Hematopoietic multipotent progenitor cell (in vitro differentiated cells): ENCODE measurements at regions not wholly inside any gene's neighbourhood (a gene's known extent, or its start where the extent isn't known, plus 50 kb on each side); places are given as distances from the start of the nearest gene placed in this dataset.

Source experiments
- DNase-seq, 3 donors: peaks; one replicate each; pipeline ENCODE4 v3.0.0-alpha.2; 2011 to 2015; ENCODE audit warnings: low read depth in 2 of 3, low spot score in 2 of 3

DNA sequence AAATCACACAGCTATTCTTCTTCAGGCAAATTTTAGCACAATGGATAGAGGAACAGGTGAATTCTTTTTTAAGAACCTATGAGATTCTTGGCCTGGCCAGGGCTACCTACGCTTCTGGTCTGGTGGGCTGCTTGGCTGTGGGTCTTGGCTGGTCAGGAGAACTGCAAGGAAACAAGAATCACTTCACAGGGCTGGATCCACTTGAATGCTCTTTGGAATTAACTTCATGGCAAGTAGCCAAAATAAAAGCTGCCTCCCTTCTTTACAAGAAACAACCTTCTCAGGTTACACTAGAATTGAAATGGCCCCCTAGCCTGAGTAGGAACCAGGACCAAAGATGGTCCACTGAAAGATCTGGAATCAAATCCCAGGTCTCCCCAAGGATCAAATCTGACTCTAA lies 519.1 kb downstream of the IQCM start:
- no peak for DNase-seq

DNA sequence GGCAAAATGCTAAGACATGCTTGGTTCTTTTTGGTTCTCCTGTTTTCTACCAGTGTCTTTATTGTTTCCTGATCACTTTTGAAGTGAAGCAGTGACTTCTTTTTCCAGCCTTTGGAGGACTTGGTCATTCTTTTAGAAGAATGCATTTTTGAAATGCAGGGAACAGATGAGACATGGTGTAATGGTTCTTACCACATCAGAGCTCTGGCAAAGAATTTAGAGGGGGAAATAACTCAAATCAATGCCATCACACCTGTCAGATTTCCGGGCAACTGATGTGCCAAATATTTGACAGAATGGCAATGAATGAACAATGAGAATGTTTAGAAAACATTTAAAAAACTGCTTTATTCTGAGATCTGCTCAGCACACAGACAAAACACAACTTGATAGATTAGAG lies 519.6 kb downstream of the IQCM start:
- DNase-seq: no peak

DNA sequence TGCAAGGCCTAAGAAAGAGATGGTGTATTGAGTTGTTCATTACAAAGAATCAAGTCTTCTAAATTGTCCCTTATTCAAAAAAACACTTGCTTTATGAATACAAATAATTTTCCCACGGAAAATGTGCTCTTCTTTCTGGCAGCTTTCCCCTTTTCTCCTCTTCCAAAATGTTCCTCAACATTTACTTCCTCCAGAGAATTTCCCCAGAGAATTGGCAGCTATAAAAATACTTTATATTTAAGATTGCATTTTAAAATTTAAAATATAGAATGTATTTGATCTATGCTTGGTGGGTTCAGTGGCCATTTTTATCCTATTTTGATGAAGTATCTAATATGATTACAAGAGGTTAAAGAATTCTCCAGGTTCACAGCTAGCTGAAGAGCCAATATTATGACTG lies 521.0 kb downstream of the IQCM start:
- no peak for DNase-seq

DNA sequence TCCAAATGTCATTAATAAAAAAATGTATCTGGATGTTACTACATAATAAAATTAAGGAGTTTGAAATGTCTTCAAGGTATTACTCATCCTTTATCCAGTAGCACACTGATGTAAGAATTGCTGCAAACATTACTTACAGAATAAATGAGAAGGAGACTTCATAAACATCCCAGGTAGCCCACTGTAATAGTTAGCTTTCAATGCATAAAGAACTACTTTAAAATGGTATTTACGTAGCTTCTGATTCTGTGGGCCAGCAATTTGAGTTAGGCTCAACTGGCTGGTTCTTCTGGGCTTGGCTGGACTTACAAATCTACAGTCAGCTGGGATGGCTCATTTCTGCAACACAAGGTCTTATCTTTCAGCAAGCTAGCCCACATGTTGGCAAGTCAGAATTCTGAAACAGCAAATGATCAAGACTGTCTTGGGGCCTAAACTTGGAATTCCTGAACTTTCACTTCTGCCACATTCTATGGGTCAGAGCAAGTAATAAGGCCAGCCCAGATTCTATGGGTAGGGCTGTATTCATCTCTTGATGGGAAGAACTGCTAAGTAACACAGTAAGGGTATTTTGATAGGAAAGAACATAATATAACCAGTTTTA lies 522.5 kb downstream of the IQCM start:
- no peak for DNase-seq

DNA sequence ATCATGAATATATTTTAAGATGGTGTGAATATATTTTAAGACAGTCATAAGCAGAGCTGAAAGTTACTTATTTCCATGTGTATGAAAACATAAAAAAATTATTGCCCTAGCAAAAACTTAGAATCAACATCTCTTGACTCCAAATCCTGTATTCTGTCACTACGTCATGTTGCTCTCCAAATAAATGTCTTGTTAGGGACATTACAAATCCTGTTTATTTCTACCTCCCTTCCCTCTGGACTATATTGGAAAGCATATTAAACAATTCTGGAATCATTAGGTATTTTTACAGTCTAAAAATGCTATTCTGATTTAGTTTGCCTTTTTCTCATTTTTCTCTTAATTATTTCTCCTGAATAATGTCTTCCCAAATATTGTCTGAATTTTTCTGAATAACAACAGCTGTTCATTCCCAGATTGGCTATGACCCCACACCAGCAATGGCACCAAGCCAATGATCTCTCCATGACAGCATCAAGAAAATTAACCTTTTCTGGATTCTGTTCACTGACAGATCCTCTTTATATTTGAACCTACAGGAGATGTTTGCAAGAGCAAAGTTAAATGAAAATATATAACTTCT lies 523.1 kb downstream of the IQCM start:
- DNase-seq: no peak

DNA sequence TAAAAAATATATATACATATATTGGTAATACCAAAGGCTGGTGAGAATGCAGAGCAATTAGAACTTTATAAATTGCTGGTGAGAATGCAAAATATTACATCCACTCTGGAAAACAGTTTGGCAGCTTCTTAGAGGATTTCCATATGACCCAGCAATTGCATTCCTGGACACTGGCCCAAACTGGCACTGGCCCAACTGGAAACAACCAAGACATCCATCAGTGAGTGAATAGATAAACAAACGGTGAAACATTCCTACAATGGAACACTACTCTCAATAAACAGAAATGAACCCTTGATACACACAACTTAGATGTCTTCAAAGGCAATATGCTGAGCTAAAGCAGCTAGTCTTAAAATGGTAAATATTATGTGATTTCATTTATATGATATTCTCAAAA lies 524.2 kb downstream of the IQCM start:
- DNase-seq: no peak

DNA sequence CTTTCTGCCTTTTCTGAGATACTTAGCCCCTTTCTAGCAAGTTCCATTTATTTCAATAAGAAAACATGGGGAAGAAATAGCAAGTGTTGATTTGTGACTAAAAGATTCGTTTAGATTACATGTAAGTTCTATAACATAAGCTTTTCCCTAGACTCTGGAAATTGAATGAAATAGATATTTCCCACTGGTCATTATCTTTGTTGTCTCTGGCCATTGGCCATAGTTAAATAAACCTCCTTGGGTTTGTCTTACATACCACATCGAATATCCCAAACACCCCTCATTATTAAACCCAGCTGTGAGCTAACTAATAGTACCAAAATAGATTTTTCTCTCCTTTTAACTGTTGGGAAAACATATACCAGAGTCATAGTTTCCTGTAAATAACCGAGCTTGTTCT lies 534.8 kb downstream of the IQCM start:
- no peak for DNase-seq

DNA sequence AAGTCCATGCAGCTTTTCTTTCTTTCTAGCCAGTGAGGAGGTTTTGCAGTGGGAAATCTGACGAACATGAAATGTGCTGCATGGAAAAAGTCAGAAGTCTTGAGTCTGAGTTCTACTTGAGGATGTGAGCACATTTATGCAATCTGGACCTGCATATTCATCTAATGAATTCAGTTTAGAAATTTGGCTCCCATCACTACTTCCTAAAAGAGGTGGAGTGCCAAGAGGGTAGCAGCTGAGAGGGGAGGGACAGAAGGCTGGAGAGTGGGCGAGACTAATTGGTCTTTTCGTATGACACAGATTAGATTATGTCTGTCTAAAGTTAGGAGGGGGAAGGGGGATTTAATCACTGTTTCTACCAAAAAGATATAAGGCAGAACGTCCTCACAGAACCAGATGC lies 535.9 kb downstream of the IQCM start:
- DNase-seq: no peak

DNA sequence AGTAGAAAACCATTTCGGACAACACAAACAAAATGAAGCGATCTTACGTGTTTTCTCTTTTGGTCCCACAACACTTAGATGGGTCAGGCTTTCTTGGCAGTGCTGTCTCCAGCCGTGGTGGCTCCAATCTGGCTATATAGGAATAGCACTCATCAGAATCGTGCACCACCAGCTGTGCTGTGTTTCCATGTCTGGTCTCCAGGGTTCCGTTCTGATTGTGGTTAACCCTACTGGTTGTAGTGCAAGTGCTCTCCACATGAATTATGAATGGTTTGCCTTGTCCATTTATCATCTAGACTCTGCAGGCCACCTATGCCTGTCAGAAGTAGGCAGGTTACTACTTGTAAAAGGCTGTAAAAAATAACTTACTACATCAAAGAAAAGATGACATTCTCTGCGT lies 536.3 kb downstream of the IQCM start:
- DNase-seq: no peak

DNA sequence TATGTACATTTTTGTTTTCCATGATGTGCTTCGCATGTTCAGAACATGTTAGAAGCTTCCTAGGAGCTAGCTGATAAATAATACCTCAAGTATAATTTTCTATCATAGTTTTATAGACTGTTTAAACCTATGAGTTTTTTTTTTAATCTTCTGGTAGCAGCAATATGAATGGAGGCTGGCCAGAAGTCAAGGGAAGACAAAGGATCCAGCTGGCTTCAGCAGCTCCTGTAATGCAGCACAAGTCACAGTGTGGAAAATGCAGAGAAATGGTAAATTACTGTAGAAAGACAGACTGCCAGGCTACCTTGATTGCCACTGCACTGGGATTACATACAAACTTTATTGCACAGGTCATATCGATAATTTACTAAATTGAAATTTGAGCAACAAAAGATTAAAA lies 537.9 kb downstream of the IQCM start:
- DNase-seq: no peak

DNA sequence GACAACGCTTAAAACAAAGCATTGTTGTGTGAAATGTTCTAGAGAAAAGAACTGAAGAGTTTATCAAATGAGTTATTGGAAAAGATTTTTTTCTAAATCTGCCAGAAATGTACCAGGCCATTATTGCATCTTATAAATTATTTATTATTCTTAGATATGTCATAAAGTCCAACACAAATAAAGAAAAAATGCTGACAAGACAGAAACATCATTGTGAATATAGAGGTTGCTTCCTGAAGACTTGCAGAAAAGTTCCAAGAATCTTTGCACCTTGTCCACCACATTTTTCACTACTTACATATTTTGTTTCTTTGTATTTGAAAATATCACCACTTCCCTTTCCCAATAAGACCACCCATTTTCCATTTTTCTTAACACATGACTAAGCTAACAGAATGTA lies 545.8 kb downstream of the IQCM start:
- no peak for DNase-seq

DNA sequence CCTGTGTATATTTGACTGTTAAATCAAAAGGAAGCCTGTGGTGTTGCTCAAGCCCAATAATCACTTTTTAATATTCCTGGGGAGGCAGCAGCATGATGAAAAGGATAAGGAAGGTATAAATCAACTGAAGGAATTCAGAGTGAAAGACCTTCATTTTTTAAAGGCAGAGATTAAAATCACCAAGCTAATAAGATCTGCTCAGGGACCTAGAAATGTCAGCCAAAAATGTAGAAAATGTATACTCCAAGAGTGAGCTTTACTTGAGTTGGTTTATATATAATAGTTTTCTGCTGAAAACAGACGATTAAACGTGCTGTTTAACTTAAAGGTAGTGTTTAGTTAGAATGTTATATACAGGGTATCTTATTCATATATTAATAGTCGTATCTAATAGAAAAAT lies 549.3 kb downstream of the IQCM start:
- DNase-seq: no peak

DNA sequence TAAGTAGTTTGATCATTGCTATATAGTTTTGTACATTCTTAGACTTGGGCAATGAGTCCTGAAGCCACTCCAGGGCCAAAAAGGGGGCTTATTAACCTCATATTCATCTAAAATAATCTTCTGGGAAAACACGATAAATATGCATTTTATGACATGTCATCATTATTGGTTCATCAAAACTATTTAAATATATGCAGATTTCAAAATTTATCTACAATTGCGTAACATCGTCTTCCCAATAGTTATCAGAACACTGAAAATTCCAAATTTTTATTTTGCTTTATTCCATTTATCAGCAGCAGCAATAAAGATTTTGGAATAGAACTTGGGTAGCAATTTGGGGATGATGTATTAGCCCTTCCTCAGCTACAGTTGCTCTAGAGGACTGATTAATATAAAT lies 550.0 kb downstream of the IQCM start:
- no peak for DNase-seq

DNA sequence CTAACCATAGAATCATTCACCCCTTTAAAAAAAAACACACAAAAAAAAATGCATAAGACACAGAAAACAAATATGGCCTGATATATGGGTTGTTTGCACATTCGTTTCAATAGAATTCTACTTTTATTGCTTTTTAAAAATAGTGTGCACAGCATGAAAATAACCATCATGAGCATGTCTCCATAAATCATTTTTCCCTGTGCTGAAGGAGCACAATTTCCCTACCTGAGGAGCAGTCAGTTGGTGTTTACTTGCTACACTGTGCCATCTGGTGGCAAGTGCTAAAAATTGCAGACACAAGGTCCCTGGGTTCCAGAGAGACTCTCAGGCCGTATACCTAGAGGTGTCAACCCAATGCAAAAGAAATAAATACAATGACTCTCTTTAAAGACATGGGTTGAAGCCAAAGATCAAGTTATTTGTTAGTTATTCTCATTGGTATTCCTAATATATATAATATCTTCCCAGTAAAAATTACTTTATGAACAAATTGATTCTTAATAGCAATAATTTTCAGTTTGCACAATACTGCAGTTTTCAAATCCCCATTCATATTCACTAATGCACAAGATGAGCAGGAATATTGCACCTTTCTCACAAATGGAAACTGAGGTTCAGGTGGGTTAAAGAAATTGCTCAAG lies 551.4 kb downstream of the IQCM start:
- peak in 2 of 3 donors; percentile 6 to 45 for DNase-seq

DNA sequence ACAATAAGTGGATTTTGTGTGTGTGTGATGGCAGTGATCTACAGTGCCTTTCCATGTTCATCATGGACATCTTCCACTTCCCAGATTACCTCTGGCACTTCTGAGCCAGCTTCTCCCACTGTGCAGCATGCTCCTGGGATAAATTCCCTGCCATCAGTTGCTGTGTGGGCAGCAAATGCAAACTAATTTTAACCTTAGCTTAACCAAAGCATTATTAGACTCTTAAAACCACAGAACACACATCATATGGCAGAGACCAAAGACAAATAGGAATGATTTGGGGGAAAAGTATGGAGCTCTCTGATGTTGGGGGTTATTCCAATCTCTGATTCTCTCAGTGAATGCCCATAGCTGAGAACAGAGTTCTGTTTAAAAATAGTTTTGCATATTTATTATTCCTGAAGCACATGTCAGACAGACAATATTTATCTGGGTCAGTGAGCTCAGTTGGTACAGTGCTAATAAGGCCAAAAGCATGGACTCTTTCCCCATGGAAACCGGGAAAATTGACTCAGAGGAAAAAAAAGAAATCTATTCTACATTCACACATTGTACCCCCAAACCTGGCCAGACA lies 567.4 kb downstream of the IQCM start:
- no peak for DNase-seq

DNA sequence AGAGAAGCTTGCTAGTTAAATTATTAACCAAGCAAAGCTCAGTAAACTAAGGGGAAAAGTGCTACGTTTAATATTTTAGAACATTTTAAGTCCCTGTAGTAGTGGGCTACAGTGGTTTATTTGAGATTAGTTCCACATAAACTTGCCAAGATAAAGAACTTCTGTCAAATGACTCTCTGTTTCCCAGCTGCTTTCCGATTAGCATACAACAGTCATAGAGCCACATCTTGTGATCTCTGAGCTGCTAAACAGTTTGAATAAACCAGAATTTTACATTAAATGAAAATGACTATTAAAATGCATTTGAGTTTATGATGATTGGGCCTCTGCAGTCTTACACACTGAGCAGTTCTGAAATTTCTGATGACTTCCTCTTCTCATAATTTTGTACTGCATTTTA lies 568.5 kb downstream of the IQCM start:
- no peak for DNase-seq

DNA sequence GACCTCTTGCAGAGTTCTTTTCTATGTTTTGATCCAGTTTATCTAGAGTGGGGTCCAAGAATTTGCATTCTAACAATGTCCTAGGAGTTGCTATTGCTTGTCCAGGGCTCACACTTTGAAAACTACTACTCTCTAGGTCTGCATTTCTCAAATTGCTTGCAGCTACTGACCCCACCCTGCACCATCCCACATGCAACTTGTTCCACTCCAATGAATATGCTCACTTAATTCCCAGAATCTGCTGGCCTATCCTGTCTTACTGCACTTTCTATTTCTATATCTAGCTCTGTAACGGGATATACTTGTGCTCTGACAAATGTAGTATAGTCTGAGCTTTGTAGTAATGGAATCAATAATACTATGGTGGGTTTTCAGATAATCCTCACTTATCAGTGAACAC lies 570.3 kb downstream of the IQCM start:
- DNase-seq: no peak

DNA sequence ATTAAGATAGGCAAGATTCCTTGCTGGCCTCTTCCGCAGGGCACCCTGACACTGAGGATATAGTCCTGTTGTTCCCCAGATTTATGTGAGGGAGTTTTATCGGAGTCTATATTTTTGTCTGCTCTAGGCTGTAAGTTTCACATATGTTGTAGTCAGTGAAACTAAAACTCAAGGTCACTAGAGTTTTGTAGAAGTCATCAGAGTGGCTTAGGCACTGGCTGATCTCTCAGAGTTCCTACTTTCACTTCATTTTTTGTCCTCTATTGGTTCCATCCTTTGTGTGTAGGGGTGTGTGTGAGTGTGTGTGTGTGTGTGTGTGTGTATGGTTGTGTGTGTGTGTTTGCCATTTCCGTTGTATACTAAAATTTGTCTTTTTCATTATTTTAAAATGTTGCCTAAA lies 577.5 kb downstream of the IQCM start:
- DNase-seq: no peak

DNA sequence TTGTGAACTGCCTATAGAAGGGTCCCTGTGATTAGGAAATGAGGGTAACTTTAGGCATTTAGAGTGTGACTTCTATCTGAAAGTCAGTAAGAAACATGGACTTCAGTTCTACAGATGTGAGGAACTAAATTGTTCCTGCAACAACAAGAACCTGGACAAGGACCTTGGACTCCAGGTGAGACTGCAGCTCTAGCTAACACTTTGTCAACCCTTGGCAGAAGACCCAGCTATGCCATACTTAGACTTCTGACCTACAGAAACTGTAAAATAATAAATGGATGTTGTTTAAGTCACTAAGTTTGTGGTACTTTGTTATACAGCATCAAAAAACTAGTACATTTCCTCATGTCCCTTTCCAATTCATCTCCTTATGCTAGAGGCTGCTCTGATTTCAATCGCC lies 580.8 kb downstream of the IQCM start:
- DNase-seq: no peak

DNA sequence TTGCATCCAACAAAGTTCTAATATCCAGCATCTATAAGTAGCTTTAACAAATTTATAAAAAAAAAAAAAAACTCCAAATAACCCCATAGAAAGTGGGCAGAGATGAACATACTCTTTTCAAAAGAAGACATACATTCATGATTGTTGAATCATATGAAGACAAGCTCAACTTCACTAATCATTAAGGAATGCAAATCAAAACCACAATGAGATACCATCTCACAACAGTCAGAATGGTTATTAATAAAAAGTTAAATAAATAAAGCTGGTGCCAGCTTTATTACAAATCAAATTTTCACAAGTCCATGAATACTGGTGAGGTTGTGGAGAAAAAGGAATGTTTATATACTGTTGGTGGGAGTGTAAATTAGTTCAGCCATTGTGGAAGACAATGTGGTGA lies 592.0 kb downstream of the IQCM start:
- DNase-seq: no peak

DNA sequence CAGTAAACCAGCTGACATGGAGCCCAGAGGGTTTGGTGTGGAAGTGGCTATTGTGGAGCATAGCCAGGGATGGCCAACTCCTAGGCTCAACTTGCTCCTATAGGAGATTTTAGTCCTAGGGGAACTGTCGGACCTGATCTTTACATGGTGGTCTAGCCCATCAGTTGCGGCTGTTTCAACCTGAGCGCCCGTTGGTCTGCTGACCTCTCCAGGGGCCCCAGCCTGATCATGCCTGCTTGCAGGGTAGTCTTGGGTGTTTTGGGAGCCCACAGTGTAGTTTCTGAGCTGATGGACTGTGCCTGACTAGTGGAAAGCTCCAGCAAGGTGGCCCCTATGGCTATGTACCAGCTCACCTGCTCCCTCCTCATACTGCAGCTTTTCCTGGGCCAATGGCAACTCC lies 597.0 kb downstream of the IQCM start:
- DNase-seq: no peak

DNA sequence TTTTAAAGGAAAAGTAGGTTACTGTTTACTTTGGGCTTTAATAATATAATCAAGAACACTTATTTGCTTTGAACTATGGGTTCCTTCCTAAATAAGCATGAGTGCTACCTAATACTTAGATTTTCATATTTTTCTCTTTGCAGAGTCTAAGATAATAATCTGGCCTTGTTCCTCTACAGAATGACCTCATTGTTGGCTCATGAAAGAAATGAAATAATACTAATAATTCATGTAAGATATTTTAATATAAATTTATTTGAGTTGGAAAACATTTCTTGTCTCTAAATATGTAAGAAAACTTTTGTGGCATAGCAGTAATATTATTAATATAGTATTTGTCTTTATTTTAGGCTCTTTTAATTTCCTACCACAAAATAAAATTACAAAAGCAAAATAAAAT lies 601.3 kb downstream of the IQCM start:
- DNase-seq: no peak
